ENCODE measurements at regions not wholly inside any gene's neighbourhood (a gene's known extent, or its start where the extent isn't known, plus 50 kb on each side); places are given as distances from the start of the nearest gene placed in this dataset.
"Not testable (repeated sequence)": the region's sequence is repeated elsewhere in the genome, so short reads cannot be mapped to it uniquely, and the experiment has no call there.

- TF ChIP-seq CTCF (IDR thresholded peaks at IDR 0.05; ENCODE audit: insufficient read depth in 1 of 2, low read depth in 1 of 2, low read length in 1 of 2, severe bottlenecking in 1 of 2, unreplicated experiment in 1 of 2), result no peak
- BruUV-seq (replicated peaks), result no TSS peak
- no peaks in the 10 kb centered on the region for H3K27me3 ChIP-seq (replicated peaks; ENCODE audit: control insufficient read depth, insufficient read depth, low read length)
- H3K9me3 ChIP-seq, result no peaks in the 10 kb centered on the region
- H3K9me3 Mint-ChIP-seq (ENCODE audit: unreplicated experiment), result no peaks in the 10 kb centered on the region
- no peak overlapping the region for H3K27ac Mint-ChIP-seq (ENCODE audit: unreplicated experiment)
- no peak for DNase-seq
- no peaks in the 10 kb centered on the region for H3K4me1 Mint-ChIP-seq (ENCODE audit: low read depth, unreplicated experiment)
- no peaks in the 10 kb centered on the region for H3K4me1 ChIP-seq
- ChIA-PET POLR2A (no interaction called here), CTCF (no interaction called here)
- H3K27me3 Mint-ChIP-seq (ENCODE audit: insufficient read depth, unreplicated experiment), result no peaks in the 10 kb centered on the region
- intact Hi-C loops (cut with micrococcal nuclease; ENCODE audit: unreplicated experiment), result no loop called here
- H3K4me3 Mint-ChIP-seq (ENCODE audit: unreplicated experiment), result no peak overlapping the region
- no peak overlapping the region for H3K4me3 ChIP-seq (ENCODE audit: low read depth, low read length)
- H3K36me3 ChIP-seq (ENCODE audit: control insufficient read depth, insufficient read depth, low read length), result no peaks in the 10 kb centered on the region
- H3K36me3 Mint-ChIP-seq (ENCODE audit: insufficient read depth, unreplicated experiment), result no peaks in the 10 kb centered on the region
Observed at GRCh38 chr3:87101861-87102625, 111.1 kb upstream of the VGLL3 start.

- BruUV-seq (replicated peaks); H3K36me3 Mint-ChIP-seq (ENCODE audit: insufficient read depth, unreplicated experiment); H3K27me3 Mint-ChIP-seq (ENCODE audit: insufficient read depth, unreplicated experiment); POLR2A ChIA-PET; intact Hi-C loops (cut with micrococcal nuclease; ENCODE audit: unreplicated experiment); H3K9me3 Mint-ChIP-seq (ENCODE audit: unreplicated experiment); H3K4me1 ChIP-seq; H3K4me1 Mint-ChIP-seq (ENCODE audit: low read depth, unreplicated experiment); H3K36me3 ChIP-seq (ENCODE audit: control insufficient read depth, insufficient read depth, low read length); H3K9me3 ChIP-seq; H3K4me3 ChIP-seq (ENCODE audit: low read depth, low read length); H3K27me3 ChIP-seq (replicated peaks; ENCODE audit: control insufficient read depth, insufficient read depth, low read length); CTCF ChIA-PET; H3K27ac Mint-ChIP-seq (ENCODE audit: unreplicated experiment): not testable (repeated sequence)
- peak; percentile 13 to 51 for DNase-seq
- peak overlapping the region; percentile 19 for H3K4me3 Mint-ChIP-seq (ENCODE audit: unreplicated experiment)
Observed at GRCh38 chr3:87097733-87098132, 106.8 kb upstream of the VGLL3 start.

GRCh38 chr3:87090631-87091030 is 99.7 kb upstream of the VGLL3 start:
- no peaks in the 10 kb centered on the region for H3K36me3 ChIP-seq (ENCODE audit: control insufficient read depth, insufficient read depth, low read length)
- Mint-ChIP-seq H3K4me3 (ENCODE audit: unreplicated experiment) (no peak overlapping the region), H3K27ac (ENCODE audit: unreplicated experiment) (no peak overlapping the region), H3K9me3 (ENCODE audit: unreplicated experiment) (no peaks in the 10 kb centered on the region), H3K27me3 (ENCODE audit: insufficient read depth, unreplicated experiment) (peaks cover 5% of the 10 kb centered on the region), H3K36me3 (ENCODE audit: insufficient read depth, unreplicated experiment) (no peaks in the 10 kb centered on the region), H3K4me1 (ENCODE audit: low read depth, unreplicated experiment) (no peaks in the 10 kb centered on the region)
- TF ChIP-seq CTCF (IDR thresholded peaks at IDR 0.05; ENCODE audit: insufficient read depth in 1 of 2, low read depth in 1 of 2, low read length in 1 of 2, severe bottlenecking in 1 of 2, unreplicated experiment in 1 of 2), result no peak
- H3K9me3 ChIP-seq, result no peaks in the 10 kb centered on the region
- ChIA-PET CTCF (no interaction called here), POLR2A (no interaction called here)
- DNase-seq, result no peak
- BruUV-seq (replicated peaks), result no TSS peak
- intact Hi-C loops (cut with micrococcal nuclease; ENCODE audit: unreplicated experiment), result no loop called here
- no peaks in the 10 kb centered on the region for H3K27me3 ChIP-seq (replicated peaks; ENCODE audit: control insufficient read depth, insufficient read depth, low read length)
- no peak overlapping the region for H3K4me3 ChIP-seq (ENCODE audit: low read depth, low read length)
- H3K4me1 ChIP-seq, result no peaks in the 10 kb centered on the region

All from Caco-2 (cell line).